Stimulated activated CD4-positive, alpha-beta T cell treated with anti-CD3 and anti-CD28 coated beads, Interleukin-4, amount 100 ng/mL, for 1 hour (primary cell): ENCODE measurements at regions not wholly inside any gene's neighbourhood (a gene's known extent, or its start where the extent isn't known, plus 50 kb on each side); places are given as distances from the start of the nearest gene placed in this dataset.

Experiments used
- DNase-seq: peaks from one replicate; pipeline ENCODE4 v3.0.0-alpha.2; 2020

- no peak for DNase-seq
Observed at GRCh38 chr3:176523114-176523513, 674.2 kb downstream of the TBL1XR1 start.

GRCh38 chr3:176522436-176522835 lies 674.8 kb downstream of the TBL1XR1 start:
- DNase-seq: no peak

- no peak for DNase-seq
Observed at GRCh38 chr3:176521531-176522175, 675.6 kb downstream of the TBL1XR1 start.

GRCh38 chr3:176514297-176514696 lies 683.0 kb downstream of the TBL1XR1 start:
- no peak for DNase-seq

GRCh38 chr3:176513604-176514003 lies 683.7 kb downstream of the TBL1XR1 start:
- DNase-seq: no peak

GRCh38 chr3:176512037-176512436 lies 685.2 kb downstream of the TBL1XR1 start:
- no peak for DNase-seq

GRCh38 chr3:176510097-176510496 lies 687.2 kb downstream of the TBL1XR1 start:
- DNase-seq: no peak

- DNase-seq: no peak
Observed at GRCh38 chr3:176505878-176506621, 691.2 kb downstream of the TBL1XR1 start.

- DNase-seq: no peak
Observed at GRCh38 chr3:176491084-176491483, 706.2 kb downstream of the TBL1XR1 start.

- DNase-seq: no peak
Observed at GRCh38 chr3:176490357-176490756, 706.9 kb downstream of the TBL1XR1 start.

GRCh38 chr3:176479248-176479647 lies 718.0 kb downstream of the TBL1XR1 start:
- no peak for DNase-seq

GRCh38 chr3:176469694-176470205 lies 727.5 kb downstream of the TBL1XR1 start:
- no peak for DNase-seq

- DNase-seq: no peak
Observed at GRCh38 chr3:176463610-176464009, 733.7 kb downstream of the TBL1XR1 start.

- DNase-seq: no peak
Observed at GRCh38 chr3:176447369-176447768, 749.9 kb downstream of the TBL1XR1 start.

GRCh38 chr3:176442326-176442725 lies 755.0 kb downstream of the TBL1XR1 start:
- no peak for DNase-seq

GRCh38 chr3:176439729-176440128 lies 757.6 kb downstream of the TBL1XR1 start:
- no peak for DNase-seq

- no peak for DNase-seq
Observed at GRCh38 chr3:176431991-176432390, 765.3 kb downstream of the TBL1XR1 start.

GRCh38 chr3:176431038-176431418 lies 766.3 kb downstream of the TBL1XR1 start:
- no peak for DNase-seq

GRCh38 chr3:176430244-176431037 lies 766.8 kb downstream of the TBL1XR1 start:
- DNase-seq: no peak

- DNase-seq: no peak
Observed at GRCh38 chr3:176428552-176428951, 768.7 kb downstream of the TBL1XR1 start.

GRCh38 chr3:176426371-176426770 lies 770.9 kb downstream of the TBL1XR1 start:
- DNase-seq: no peak

- DNase-seq: no peak
Observed at GRCh38 chr3:176416870-176417269, 780.4 kb downstream of the TBL1XR1 start.

- DNase-seq: no peak
Observed at GRCh38 chr3:176415661-176416295, 781.5 kb downstream of the TBL1XR1 start.
